Fibroblast of skin of left quadriceps (primary cell): ENCODE measurements at regions not wholly inside any gene's neighbourhood (a gene's known extent, or its start where the extent isn't known, plus 50 kb on each side); places are given as distances from the start of the nearest gene placed in this dataset.
A peak's percentile ranks its signal among the peaks of the same experiment; 100 is the strongest.

Source experiments
- DNase-seq, 2 experiments: peaks; one replicate each; pipeline ENCODE4 v3.0.0-alpha.2; 2013; ENCODE audit warnings: low read depth in 2 of 2

- no peak for DNase-seq
These were observed 50.6 kb upstream of the ZMYND8 start for GRCh38 chr20:47406849-47407682.

GRCh38 chr20:47411161-47411560 lies 54.7 kb upstream of the ZMYND8 start:
- no peak for DNase-seq

GRCh38 chr20:47412083-47412482 lies 55.6 kb upstream of the ZMYND8 start:
- no peak for DNase-seq

- DNase-seq: no peak
These were observed 56.7 kb upstream of the ZMYND8 start for GRCh38 chr20:47413189-47413588.

- DNase-seq: no peak
These were observed 61.0 kb upstream of the ZMYND8 start for GRCh38 chr20:47417245-47418068.

GRCh38 chr20:47418069-47418757 lies 61.7 kb upstream of the ZMYND8 start:
- no peak for DNase-seq

GRCh38 chr20:47419953-47420514 lies 63.5 kb upstream of the ZMYND8 start:
- DNase-seq: no peak

- no peak for DNase-seq
These were observed 64.6 kb upstream of the ZMYND8 start for GRCh38 chr20:47421076-47421475.

GRCh38 chr20:47423586-47423985 lies 67.1 kb upstream of the ZMYND8 start:
- DNase-seq: no peak

- no peak for DNase-seq
These were observed 70.6 kb upstream of the ZMYND8 start for GRCh38 chr20:47427067-47427466.

GRCh38 chr20:47427746-47428145 lies 71.2 kb upstream of the ZMYND8 start:
- no peak for DNase-seq

- no peak for DNase-seq
These were observed 71.7 kb upstream of the ZMYND8 start for GRCh38 chr20:47428164-47428563.

- DNase-seq: no peak
These were observed 72.4 kb upstream of the ZMYND8 start for GRCh38 chr20:47428851-47429336.

- DNase-seq: no peak
These were observed 72.3 kb upstream of the NCOA3 start for GRCh38 chr20:47429409-47429808.

- no peak for DNase-seq
These were observed 70.7 kb upstream of the NCOA3 start for GRCh38 chr20:47430862-47431588.

GRCh38 chr20:47432834-47433210 lies 68.9 kb upstream of the NCOA3 start:
- DNase-seq: no peak

GRCh38 chr20:47434128-47434779 lies 67.4 kb upstream of the NCOA3 start:
- peak; percentile 31 to 36 for DNase-seq

GRCh38 chr20:47438464-47439381 lies 63.0 kb upstream of the NCOA3 start:
- DNase-seq: no peak
